ENCODE measurements at regions not wholly inside any gene's neighbourhood (a gene's known extent, or its start where the extent isn't known, plus 50 kb on each side); places are given as distances from the start of the nearest gene placed in this dataset.

- TF ChIP-seq POLR2A (IDR thresholded peaks at IDR 0.05; ENCODE audit: low read length) (no peak), GATA1 (IDR thresholded peaks at IDR 0.05; ENCODE audit: low read depth, low read length) (no peak)
Observed at GRCh38 chr7:159209429-159209828, 64.8 kb upstream of the VIPR2 start.

Measured in erythroblast (primary cell).